ENCODE measurements at regions not wholly inside any gene's neighbourhood (a gene's known extent, or its start where the extent isn't known, plus 50 kb on each side); places are given as distances from the start of the nearest gene placed in this dataset.
"Not testable (repeated sequence)": the region's sequence is repeated elsewhere in the genome, so short reads cannot be mapped to it uniquely, and the experiment has no call there.

DNA sequence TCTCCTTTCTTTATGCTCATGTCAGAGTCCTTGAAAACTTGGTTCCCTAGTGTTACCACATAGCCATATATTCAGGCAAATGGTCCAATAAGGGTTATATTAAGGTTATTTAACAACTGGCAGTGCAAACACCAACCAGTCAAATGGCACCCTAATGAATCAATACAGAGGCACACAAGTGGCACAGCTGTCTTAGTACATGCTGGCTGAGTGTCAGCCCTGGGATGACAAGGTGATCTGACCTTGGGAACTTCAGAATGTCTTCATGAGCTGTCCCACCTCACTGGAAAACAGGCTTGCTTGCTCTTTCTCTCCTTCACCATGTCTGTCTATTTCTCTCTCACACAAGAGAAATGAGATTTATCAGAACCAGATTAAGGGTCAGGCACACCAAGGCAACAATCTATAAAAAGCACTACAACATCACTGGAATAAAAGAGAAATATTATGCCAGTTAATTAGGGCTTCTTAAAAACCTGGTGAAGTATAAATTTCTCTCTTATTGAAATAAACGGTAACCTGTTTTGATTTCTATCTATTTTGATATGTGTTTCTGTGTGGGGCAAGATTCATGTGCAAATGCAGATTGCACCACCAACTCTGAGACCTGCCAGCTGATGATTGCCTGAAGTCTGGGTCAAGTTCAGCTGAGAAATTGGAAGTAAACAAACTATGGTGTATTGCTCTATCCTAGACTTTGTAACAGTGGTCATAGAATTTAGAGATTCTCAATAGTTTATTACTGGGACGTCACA lies 140.7 kb downstream of the SREK1 start:
- no peak overlapping the region for H3K4me3 ChIP-seq (ENCODE audit: low read depth, low read length)
- no peak for TF ChIP-seq POLR2A (IDR thresholded peaks at IDR 0.05; ENCODE audit: extremely low read depth, insufficient read length)
- TF ChIP-seq, protein P1, sequence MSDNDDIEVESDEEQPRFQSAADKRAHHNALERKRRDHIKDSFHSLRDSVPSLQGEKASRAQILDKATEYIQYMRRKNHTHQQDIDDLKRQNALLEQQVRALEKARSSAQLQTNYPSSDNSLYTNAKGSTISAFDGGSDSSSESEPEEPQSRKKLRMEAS (IDR thresholded peaks at IDR 0.05; ENCODE audit: low read depth, low read length) = no peak
- TF ChIP-seq MYC (IDR thresholded peaks at IDR 0.05; ENCODE audit: low read depth, low read length) = no peak
- TF ChIP-seq, protein P2, sequence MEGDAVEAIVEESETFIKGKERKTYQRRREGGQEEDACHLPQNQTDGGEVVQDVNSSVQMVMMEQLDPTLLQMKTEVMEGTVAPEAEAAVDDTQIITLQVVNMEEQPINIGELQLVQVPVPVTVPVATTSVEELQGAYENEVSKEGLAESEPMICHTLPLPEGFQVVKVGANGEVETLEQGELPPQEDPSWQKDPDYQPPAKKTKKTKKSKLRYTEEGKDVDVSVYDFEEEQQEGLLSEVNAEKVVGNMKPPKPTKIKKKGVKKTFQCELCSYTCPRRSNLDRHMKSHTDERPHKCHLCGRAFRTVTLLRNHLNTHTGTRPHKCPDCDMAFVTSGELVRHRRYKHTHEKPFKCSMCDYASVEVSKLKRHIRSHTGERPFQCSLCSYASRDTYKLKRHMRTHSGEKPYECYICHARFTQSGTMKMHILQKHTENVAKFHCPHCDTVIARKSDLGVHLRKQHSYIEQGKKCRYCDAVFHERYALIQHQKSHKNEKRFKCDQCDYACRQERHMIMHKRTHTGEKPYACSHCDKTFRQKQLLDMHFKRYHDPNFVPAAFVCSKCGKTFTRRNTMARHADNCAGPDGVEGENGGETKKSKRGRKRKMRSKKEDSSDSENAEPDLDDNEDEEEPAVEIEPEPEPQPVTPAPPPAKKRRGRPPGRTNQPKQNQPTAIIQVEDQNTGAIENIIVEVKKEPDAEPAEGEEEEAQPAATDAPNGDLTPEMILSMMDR (IDR thresholded peaks at IDR 0.05; ENCODE audit: low read depth, low read length) = no peak
- DNase-seq (ENCODE audit: low read depth) = no peak

DNA sequence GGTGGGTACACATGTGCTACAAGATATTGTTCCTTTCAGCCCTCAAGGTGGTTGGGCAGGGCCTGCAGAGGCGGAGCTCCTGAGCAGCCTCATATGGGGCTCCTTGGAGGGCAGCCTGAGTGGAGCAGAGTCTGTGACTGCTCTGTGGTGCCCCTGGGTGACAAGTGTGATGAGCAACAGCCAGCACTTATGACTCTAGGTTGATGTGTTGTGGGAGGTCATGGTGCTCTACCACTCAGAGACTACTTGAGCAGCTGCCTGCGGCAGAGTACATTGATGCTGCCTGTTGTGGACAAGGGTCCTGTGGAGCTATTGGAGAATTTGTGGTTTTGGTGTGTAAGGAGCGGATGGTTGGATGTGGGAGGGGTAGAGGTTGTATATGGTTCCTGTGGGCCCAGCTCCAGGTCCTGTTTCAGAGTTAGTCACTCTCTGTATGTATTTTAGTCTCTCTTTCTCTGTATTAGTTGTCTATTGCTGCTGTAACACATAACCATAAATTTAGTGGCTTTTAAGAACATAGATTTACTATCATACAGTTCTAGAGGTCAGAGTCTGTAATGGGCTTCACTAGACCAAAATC lies 141.3 kb downstream of the SREK1 start:
- no peak for TF ChIP-seq POLR2A (IDR thresholded peaks at IDR 0.05; ENCODE audit: extremely low read depth, insufficient read length)
- TF ChIP-seq, protein P2 (IDR thresholded peaks at IDR 0.05; ENCODE audit: low read depth, low read length) = no peak
- TF ChIP-seq, protein P1 (IDR thresholded peaks at IDR 0.05; ENCODE audit: low read depth, low read length) = no peak
- TF ChIP-seq MYC (IDR thresholded peaks at IDR 0.05; ENCODE audit: low read depth, low read length) = no peak

DNA sequence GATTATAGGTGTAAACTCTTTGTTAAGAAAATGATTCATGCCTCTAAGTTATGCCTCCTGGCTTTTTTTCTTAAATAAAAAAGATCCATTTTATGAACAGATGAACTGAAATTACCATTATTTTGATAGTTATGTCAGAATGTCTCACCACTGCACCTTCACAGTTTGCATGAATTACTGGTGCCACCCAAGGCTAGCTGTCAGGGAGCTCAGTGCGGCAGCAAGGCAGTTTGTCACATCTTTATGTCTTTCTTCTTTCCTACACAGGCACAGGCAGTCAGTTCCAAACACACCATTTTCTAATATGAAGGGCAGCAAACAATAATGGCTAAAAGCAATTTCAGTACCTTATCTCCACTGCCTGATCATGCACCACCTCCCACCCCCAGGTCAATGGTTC lies 147.7 kb downstream of the SREK1 start:
- no peak for DNase-seq (ENCODE audit: low read depth)
- no peak overlapping the region for H3K4me3 ChIP-seq (ENCODE audit: low read depth, low read length)
- TF ChIP-seq, protein P2 (IDR thresholded peaks at IDR 0.05; ENCODE audit: low read depth, low read length) = no peak
- TF ChIP-seq MYC (IDR thresholded peaks at IDR 0.05; ENCODE audit: low read depth, low read length) = no peak
- no peak for TF ChIP-seq POLR2A (IDR thresholded peaks at IDR 0.05; ENCODE audit: extremely low read depth, insufficient read length)
- TF ChIP-seq, protein P1 (IDR thresholded peaks at IDR 0.05; ENCODE audit: low read depth, low read length) = no peak

More for the DNA sequence above, 141.3 kb downstream of the SREK1 start:
- DNase-seq (ENCODE audit: low read depth) = no peak
- no peak overlapping the region for H3K4me3 ChIP-seq (ENCODE audit: low read depth, low read length)

DNA sequence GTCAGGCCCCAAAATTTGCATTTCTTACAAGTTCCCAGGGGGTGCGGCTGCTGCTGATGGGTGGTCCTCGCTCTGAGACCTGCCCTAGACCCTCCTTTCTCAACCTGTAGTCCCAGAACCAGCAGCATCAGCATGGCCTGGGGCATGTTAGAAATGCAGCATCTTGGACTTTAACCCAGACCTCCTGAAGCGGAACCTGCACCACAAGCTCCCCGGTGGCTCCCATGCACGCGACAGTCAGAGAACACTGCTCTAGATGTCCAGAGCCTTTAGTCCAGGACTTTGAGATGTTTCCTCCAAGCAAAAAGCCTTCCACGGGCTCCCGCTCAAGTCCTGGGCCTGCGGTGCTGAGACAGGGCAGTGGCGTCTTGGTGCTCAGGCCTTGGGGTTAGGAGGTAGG lies 149.8 kb downstream of the SREK1 start:
- H3K4me3 ChIP-seq (ENCODE audit: low read depth, low read length); DNase-seq (ENCODE audit: low read depth): not testable (repeated sequence)

DNA sequence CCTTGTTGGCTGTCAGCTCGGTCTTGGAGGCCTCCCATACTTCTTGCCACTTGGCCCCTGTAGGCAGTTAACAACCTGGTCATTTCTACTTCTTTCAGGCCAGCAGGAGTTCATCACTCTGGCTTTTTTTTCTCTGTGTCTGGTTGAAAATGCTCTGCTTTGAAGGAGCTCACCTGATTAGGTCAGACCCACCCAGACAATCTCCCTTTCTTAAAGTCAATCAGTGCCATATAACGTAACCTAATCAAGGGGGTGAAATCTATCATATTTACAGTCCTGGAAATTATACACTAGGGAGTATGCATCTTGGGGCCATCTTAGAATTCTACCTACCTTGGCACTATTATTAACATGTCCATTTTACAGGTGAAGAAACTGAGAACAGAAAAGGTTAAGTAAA lies 155.4 kb downstream of the SREK1 start:
- no peak for DNase-seq (ENCODE audit: low read depth)
- no peak overlapping the region for H3K4me3 ChIP-seq (ENCODE audit: low read depth, low read length)
- no peak for TF ChIP-seq MYC (IDR thresholded peaks at IDR 0.05; ENCODE audit: low read depth, low read length)
- TF ChIP-seq, protein P2 (IDR thresholded peaks at IDR 0.05; ENCODE audit: low read depth, low read length) = no peak
- TF ChIP-seq POLR2A (IDR thresholded peaks at IDR 0.05; ENCODE audit: extremely low read depth, insufficient read length) = no peak
- TF ChIP-seq, protein P1 (IDR thresholded peaks at IDR 0.05; ENCODE audit: low read depth, low read length) = no peak

DNA sequence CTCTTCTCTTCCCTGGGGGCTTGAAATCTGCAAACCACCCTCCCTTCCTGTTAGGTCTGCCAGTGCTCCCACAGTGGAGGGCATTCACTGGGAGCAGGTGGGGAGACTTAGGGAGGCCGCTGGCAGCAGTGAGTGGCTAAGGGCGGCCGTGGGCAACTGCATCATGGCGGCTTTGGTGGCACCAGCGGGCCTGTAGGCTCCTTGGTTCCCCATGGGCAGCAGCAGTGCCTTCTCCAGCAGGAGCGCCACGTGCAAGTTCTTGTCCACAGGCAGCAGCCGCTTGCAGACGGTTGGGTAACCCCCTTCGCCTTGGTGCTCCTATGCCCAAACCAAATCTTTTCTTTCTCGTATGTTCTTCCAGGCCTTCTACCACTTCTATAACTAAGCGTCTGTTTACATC lies 158.2 kb downstream of the SREK1 start:
- TF ChIP-seq, protein P2 (IDR thresholded peaks at IDR 0.05; ENCODE audit: low read depth, low read length) = no peak
- TF ChIP-seq, protein P1 (IDR thresholded peaks at IDR 0.05; ENCODE audit: low read depth, low read length) = no peak
- no peak for TF ChIP-seq MYC (IDR thresholded peaks at IDR 0.05; ENCODE audit: low read depth, low read length)
- TF ChIP-seq POLR2A (IDR thresholded peaks at IDR 0.05; ENCODE audit: extremely low read depth, insufficient read length) = no peak
- DNase-seq (ENCODE audit: low read depth) = no peak
- H3K4me3 ChIP-seq (ENCODE audit: low read depth, low read length) = no peak overlapping the region

All from NB4 (cell line).